ENCODE measurements at regions not wholly inside any gene's neighbourhood (a gene's known extent, or its start where the extent isn't known, plus 50 kb on each side); places are given as distances from the start of the nearest gene placed in this dataset.

GRCh38 chr5:121757753-121758152 lies 93.9 kb upstream of the FTMT start:
- Histone ChIP-seq H3K27ac (no peak overlapping the region), H3K4me1 (no peaks in the 10 kb centered on the region), H3K27me3 (ENCODE audit: insufficient read depth in 3 of 3, low read length in 2 of 3) (no peaks in the 10 kb centered on the region), H3K4me3 (no peak overlapping the region), H3K36me3 (ENCODE audit: insufficient read depth in 1 of 2, low read depth in 1 of 2) (no peaks in the 10 kb centered on the region), H3K9me3 (no peaks in the 10 kb centered on the region)
- 70 to 76% (median 73%) methylated on average over 2 of the region's 2 CpGs for WGBS, 3 donors
- DNase-seq, result no peak
- intact Hi-C loops (cut with DNase I), result no loop called here
- TF ChIP-seq CTCF (IDR thresholded peaks at IDR 0.05), result no peak
- ATAC-seq, result no peak

DNA sequence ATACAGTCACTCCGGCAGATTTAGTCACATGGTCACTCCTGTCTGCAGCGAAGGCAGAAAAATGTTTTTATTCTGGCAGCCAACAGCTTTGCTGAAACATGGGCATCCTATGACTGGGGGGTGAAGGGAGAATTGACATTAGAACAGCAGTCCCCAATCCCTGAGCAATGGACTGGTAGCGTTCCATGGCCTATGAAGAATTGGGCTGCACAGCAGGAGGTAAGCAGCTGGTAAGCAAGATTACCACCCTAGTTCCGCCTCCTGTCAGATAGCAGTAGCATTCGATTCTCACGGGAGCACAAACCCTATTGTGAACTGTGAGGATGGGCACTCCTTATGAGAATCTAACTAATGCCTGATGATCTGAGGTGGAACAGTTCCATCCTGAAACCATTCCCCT lies 93.1 kb upstream of the FTMT start:
- DNase-seq (no peak), ATAC-seq (no peak)
- Histone ChIP-seq H3K4me3 (no peak overlapping the region), H3K27ac (no peak overlapping the region), H3K4me1 (no peaks in the 10 kb centered on the region), H3K36me3 (ENCODE audit: insufficient read depth in 1 of 2, low read depth in 1 of 2) (no peaks in the 10 kb centered on the region), H3K9me3 (no peaks in the 10 kb centered on the region), H3K27me3 (ENCODE audit: insufficient read depth in 3 of 3, low read length in 2 of 3) (no peaks in the 10 kb centered on the region)
- intact Hi-C loops (cut with DNase I), result no loop called here
- 41 to 47% (median 47%) methylated on average over 6 of the region's 6 CpGs for WGBS, 3 donors
- no peak for TF ChIP-seq CTCF (IDR thresholded peaks at IDR 0.05)

- H3K9me3 ChIP-seq, result no peaks in the 10 kb centered on the region
- WGBS, 3 donors, result 81 to 91% (median 83%) methylated on average over 1 of the region's 1 CpG
- TF ChIP-seq CTCF (IDR thresholded peaks at IDR 0.05), result no peak
- no peaks in the 10 kb centered on the region for H3K4me1 ChIP-seq
- no peak overlapping the region for H3K27ac ChIP-seq
- no peaks in the 10 kb centered on the region for H3K36me3 ChIP-seq (ENCODE audit: insufficient read depth in 1 of 2, low read depth in 1 of 2)
- DNase-seq (no peak), ATAC-seq (no peak)
- no peak overlapping the region for H3K4me3 ChIP-seq
- intact Hi-C loops (cut with DNase I), result no loop called here
- no peaks in the 10 kb centered on the region for H3K27me3 ChIP-seq (ENCODE audit: insufficient read depth in 3 of 3, low read length in 2 of 3)
These were observed 89.3 kb upstream of the FTMT start for GRCh38 chr5:121762426-121762825.

DNA sequence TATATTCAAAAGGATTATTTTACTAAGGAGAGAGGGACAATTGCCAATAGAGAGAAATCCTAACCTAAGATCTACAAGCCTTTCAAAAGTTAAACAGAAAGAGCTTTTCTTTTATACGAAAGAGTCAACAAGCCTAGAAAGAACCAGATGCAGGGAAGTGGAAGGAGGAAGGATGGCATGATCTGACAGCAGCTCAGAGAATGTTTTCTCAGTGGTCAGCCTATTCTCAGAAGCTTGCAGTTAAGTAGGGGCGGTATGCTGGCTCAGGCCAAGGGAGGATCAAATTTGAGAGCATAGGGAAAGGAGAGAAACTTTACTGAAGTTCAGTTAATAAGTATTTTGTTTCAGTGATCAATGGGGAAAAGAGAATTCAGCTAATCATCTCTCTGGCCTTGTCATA lies 88.0 kb upstream of the FTMT start:
- Histone ChIP-seq H3K4me1 (no peaks in the 10 kb centered on the region), H3K27me3 (ENCODE audit: insufficient read depth in 3 of 3, low read length in 2 of 3) (no peaks in the 10 kb centered on the region), H3K27ac (no peak overlapping the region), H3K9me3 (no peaks in the 10 kb centered on the region), H3K36me3 (ENCODE audit: insufficient read depth in 1 of 2, low read depth in 1 of 2) (no peaks in the 10 kb centered on the region), H3K4me3 (no peak overlapping the region)
- TF ChIP-seq CTCF (IDR thresholded peaks at IDR 0.05), result no peak
- ATAC-seq, result no peak
- WGBS, 3 donors, result 62 to 75% (median 63%) methylated on average over 2 of the region's 2 CpGs
- intact Hi-C loops (cut with DNase I), result no loop called here
- DNase-seq, result no peak

- H3K36me3 ChIP-seq (ENCODE audit: insufficient read depth in 1 of 2, low read depth in 1 of 2), result no peaks in the 10 kb centered on the region
- intact Hi-C loops (cut with DNase I), result no loop called here
- H3K27me3 ChIP-seq (ENCODE audit: insufficient read depth in 3 of 3, low read length in 2 of 3), result no peaks in the 10 kb centered on the region
- H3K4me1 ChIP-seq, result no peaks in the 10 kb centered on the region
- H3K9me3 ChIP-seq, result no peaks in the 10 kb centered on the region
- H3K27ac ChIP-seq, result no peak overlapping the region
- no peak overlapping the region for H3K4me3 ChIP-seq
- DNase-seq (no peak), ATAC-seq (no peak)
- no peak for TF ChIP-seq CTCF (IDR thresholded peaks at IDR 0.05)
- WGBS, 3 donors, result 89 to 92% (median 92%) methylated on average over 1 of the region's 1 CpG
These were observed 71.3 kb upstream of the FTMT start for GRCh38 chr5:121780406-121780805.

Measured in psoas muscle (tissue), 7 donors.